ENCODE measurements at regions not wholly inside any gene's neighbourhood (a gene's known extent, or its start where the extent isn't known, plus 50 kb on each side); places are given as distances from the start of the nearest gene placed in this dataset.

- Histone ChIP-seq H2AFZ (ENCODE audit: low read length) (no peak overlapping the region), H3K79me2 (ENCODE audit: insufficient read depth, low read length) (no peaks in the 10 kb centered on the region), H3K27me3 (ENCODE audit: insufficient read depth, low read length) (no peaks in the 10 kb centered on the region), H3K4me1 (ENCODE audit: insufficient read depth, low read length) (no peaks in the 10 kb centered on the region), H3K4me3 (ENCODE audit: insufficient read depth, low read length) (no peak overlapping the region), H3K9me3 (ENCODE audit: low read depth, low read length) (no peaks in the 10 kb centered on the region), H3K27ac (ENCODE audit: low read depth, low read length) (no peak overlapping the region), H3K36me3 (ENCODE audit: insufficient read depth, low read length) (no peaks in the 10 kb centered on the region), H4K20me1 (ENCODE audit: insufficient read depth, low read length) (no peaks in the 10 kb centered on the region), H3K4me2 (ENCODE audit: insufficient read depth, low read length) (no peak overlapping the region)
- DNase-seq (ENCODE audit: insufficient read length, low spot score, missing footprints), result no peak
- TF ChIP-seq, protein P1, sequence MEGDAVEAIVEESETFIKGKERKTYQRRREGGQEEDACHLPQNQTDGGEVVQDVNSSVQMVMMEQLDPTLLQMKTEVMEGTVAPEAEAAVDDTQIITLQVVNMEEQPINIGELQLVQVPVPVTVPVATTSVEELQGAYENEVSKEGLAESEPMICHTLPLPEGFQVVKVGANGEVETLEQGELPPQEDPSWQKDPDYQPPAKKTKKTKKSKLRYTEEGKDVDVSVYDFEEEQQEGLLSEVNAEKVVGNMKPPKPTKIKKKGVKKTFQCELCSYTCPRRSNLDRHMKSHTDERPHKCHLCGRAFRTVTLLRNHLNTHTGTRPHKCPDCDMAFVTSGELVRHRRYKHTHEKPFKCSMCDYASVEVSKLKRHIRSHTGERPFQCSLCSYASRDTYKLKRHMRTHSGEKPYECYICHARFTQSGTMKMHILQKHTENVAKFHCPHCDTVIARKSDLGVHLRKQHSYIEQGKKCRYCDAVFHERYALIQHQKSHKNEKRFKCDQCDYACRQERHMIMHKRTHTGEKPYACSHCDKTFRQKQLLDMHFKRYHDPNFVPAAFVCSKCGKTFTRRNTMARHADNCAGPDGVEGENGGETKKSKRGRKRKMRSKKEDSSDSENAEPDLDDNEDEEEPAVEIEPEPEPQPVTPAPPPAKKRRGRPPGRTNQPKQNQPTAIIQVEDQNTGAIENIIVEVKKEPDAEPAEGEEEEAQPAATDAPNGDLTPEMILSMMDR (IDR thresholded peaks at IDR 0.05; ENCODE audit: extremely low read depth, low read depth, low read length), result no peak
Observed at GRCh38 chr11:121383716-121384115, 68.4 kb upstream of the SORL1 start.

DNA sequence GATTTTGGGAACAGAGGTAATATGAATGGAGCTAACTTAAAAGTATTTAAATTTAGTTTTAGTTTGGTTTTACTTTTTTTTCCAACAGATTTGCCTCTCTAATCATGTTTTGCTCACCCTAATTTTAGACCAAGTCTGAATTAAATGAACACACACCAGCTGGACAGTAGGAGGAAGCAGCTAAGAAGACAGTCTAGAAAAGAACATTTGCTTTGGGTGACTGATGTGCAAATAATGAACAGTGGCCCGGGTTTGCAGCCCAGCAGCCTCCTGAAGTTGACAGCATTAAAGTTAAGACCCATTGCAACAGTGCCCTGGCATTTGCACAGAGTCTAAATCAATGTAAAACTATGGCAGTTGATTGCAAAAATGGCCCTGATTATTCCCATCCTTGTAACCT is 66.4 kb upstream of the SORL1 start:
- H4K20me1 ChIP-seq (ENCODE audit: insufficient read depth, low read length), result no peaks in the 10 kb centered on the region
- H3K4me2 ChIP-seq (ENCODE audit: insufficient read depth, low read length), result no peak overlapping the region
- no peaks in the 10 kb centered on the region for H3K4me1 ChIP-seq (ENCODE audit: insufficient read depth, low read length)
- no peaks in the 10 kb centered on the region for H3K36me3 ChIP-seq (ENCODE audit: insufficient read depth, low read length)
- DNase-seq (ENCODE audit: insufficient read length, low spot score, missing footprints), result no peak
- no peaks in the 10 kb centered on the region for H3K27me3 ChIP-seq (ENCODE audit: insufficient read depth, low read length)
- TF ChIP-seq, protein P1 (IDR thresholded peaks at IDR 0.05; ENCODE audit: extremely low read depth, low read depth, low read length), result no peak
- H3K4me3 ChIP-seq (ENCODE audit: insufficient read depth, low read length), result no peak overlapping the region
- H2AFZ ChIP-seq (ENCODE audit: low read length), result no peak overlapping the region
- no peaks in the 10 kb centered on the region for H3K9me3 ChIP-seq (ENCODE audit: low read depth, low read length)
- H3K27ac ChIP-seq (ENCODE audit: low read depth, low read length), result no peak overlapping the region
- H3K79me2 ChIP-seq (ENCODE audit: insufficient read depth, low read length), result no peaks in the 10 kb centered on the region
